IMR-90 (cell line): ENCODE measurements at regions not wholly inside any gene's neighbourhood (a gene's known extent, or its start where the extent isn't known, plus 50 kb on each side); places are given as distances from the start of the nearest gene placed in this dataset.

Experiments used
- ATAC-seq: fragments of 200-7000 bp; cut with Tn5 transposase; 2 replicates; pipeline ENCODE4 v1.9.1; 2020; ENCODE audit warnings: low read depth, mild to moderate bottlenecking, moderate library complexity
- BruUV-seq: library from RNA; stranded (reverse); fragments of 400-500 nt; replicated peaks from 2 replicates; lab custom pipeline; 2021; lab: Mats Ljungman, UMichigan
- CTCF ChIA-PET: fragments of 300-600 bp; formaldehyde crosslinking; extraction: SDS; loops from one replicate; lab custom pipeline; 2021; ENCODE audit warnings: antibody characterized with exemption; lab: Yijun Ruan, JAX
- POLR2A ChIA-PET: fragments of 300-600 bp; sonication (Branson Sonifier 250); formaldehyde crosslinking; loops from one replicate; lab custom pipeline; 2022; ENCODE audit warnings: antibody characterized with exemption; ENCODE audit not compliant: unreplicated experiment; lab: Charles Lee
- DNase-seq: peaks from one replicate; pipeline ENCODE4 v3.0.0; 2013
- H2AFZ ChIP-seq: replicated peaks from 2 replicates; pipeline ENCODE3; 2013; ENCODE audit warnings: low read length, mild to moderate bottlenecking; ENCODE audit not compliant: poor library complexity
- H2AK5ac ChIP-seq: 2 replicates; pipeline ENCODE4 v1.6.1; 2013; ENCODE audit warnings: low read depth, low read length, inconsistent platforms
- H2AK9ac ChIP-seq: replicated peaks from 2 replicates; pipeline ENCODE3; 2013; ENCODE audit warnings: mild to moderate bottlenecking, low read depth, low read length, moderate library complexity; ENCODE audit not compliant: poor library complexity
- H2BK120ac ChIP-seq: 2 replicates; pipeline ENCODE4 v1.6.1; 2013; ENCODE audit warnings: low read depth, low read length, inconsistent platforms
- H2BK15ac ChIP-seq: 3 replicates; pipeline ENCODE4 v1.6.1; 2013; ENCODE audit warnings: low read depth, low read length, inconsistent platforms
- H2BK20ac ChIP-seq: 2 replicates; pipeline ENCODE4 v1.6.1; 2013; ENCODE audit warnings: low read depth, mild to moderate bottlenecking, inconsistent platforms, low read length, moderate library complexity
- H2BK5ac ChIP-seq: 2 replicates; pipeline ENCODE4 v1.6.1; 2013; ENCODE audit warnings: mild to moderate bottlenecking, low read depth, low read length, inconsistent platforms; ENCODE audit not compliant: poor library complexity, severe bottlenecking
- H3K14ac ChIP-seq: replicated peaks from 2 replicates; pipeline ENCODE4 v1.6.1; 2013; ENCODE audit warnings: low read depth, low read length, inconsistent platforms
- H3K18ac ChIP-seq: 2 replicates; pipeline ENCODE4 v1.6.1; 2013; ENCODE audit warnings: low read depth, low read length, control low read depth
- H3K23ac ChIP-seq: 2 replicates; pipeline ENCODE4 v1.6.1; 2013; ENCODE audit warnings: low read depth, low read length, inconsistent platforms
- H3K27ac ChIP-seq: 2 replicates; pipeline ENCODE4 v1.5.1; 2013; ENCODE audit warnings: mild to moderate bottlenecking, control low read depth, low read length; ENCODE audit not compliant: insufficient read depth
- H3K27me3 ChIP-seq: 2 replicates; pipeline ENCODE4 v1.6.1; 2013; ENCODE audit warnings: low read length; ENCODE audit not compliant: control insufficient read depth, insufficient read depth
- H3K36me3 ChIP-seq: 2 replicates; pipeline ENCODE4 v1.6.1; 2013; ENCODE audit warnings: low read length, mixed read lengths; ENCODE audit not compliant: control insufficient read depth, insufficient read depth
- H3K4ac ChIP-seq: 2 replicates; pipeline ENCODE4 v1.6.1; 2013; ENCODE audit warnings: low read depth, low read length, inconsistent platforms
- H3K4me1 ChIP-seq: 2 replicates; pipeline ENCODE4 v1.6.1; 2013; ENCODE audit warnings: low read length, mixed read lengths; ENCODE audit not compliant: control insufficient read depth, insufficient read depth
- H3K4me2 ChIP-seq: 2 replicates; pipeline ENCODE4 v1.6.1; 2013; ENCODE audit warnings: low read depth, mild to moderate bottlenecking, control low read depth, low read length, moderate library complexity
- H3K4me3 ChIP-seq: 2 replicates; pipeline ENCODE4 v1.5.1; 2013; ENCODE audit warnings: low read depth, mild to moderate bottlenecking, control low read depth, low read length, moderate library complexity; ENCODE audit not compliant: insufficient read depth
- H3K56ac ChIP-seq: 2 replicates; pipeline ENCODE4 v1.6.1; 2013; ENCODE audit warnings: low read length, inconsistent platforms; ENCODE audit not compliant: insufficient read depth; ENCODE audit errors: extremely low read depth
- H3K79me1 ChIP-seq, 2 experiments: 2 replicates each; pipeline ENCODE4 v1.6.1; 2013; ENCODE audit warnings: low read length in 2 of 2, inconsistent platforms in 1 of 2, low read depth in 1 of 2
- H3K9ac ChIP-seq: 2 replicates; pipeline ENCODE4 v1.6.1; 2013; ENCODE audit warnings: low read depth, low read length, control low read depth
- H3K9me1 ChIP-seq: 2 replicates; pipeline ENCODE4 v1.6.1; 2013; ENCODE audit warnings: low read length, inconsistent platforms; ENCODE audit not compliant: insufficient read depth
- H3K9me3 ChIP-seq: 2 replicates; pipeline ENCODE4 v1.6.1; 2013; ENCODE audit warnings: low read length; ENCODE audit not compliant: control insufficient read depth, insufficient read depth
- H4K20me1 ChIP-seq: 2 replicates; pipeline ENCODE4 v1.6.1; 2013; ENCODE audit warnings: low read length, inconsistent platforms; ENCODE audit not compliant: insufficient read depth
- H4K5ac ChIP-seq: 2 replicates; pipeline ENCODE4 v1.6.1; 2013; ENCODE audit warnings: mild to moderate bottlenecking, low read depth, low read length, control low read depth
- H4K8ac ChIP-seq, 2 experiments: 2 replicates each; pipeline ENCODE4 v1.6.1; 2013; ENCODE audit warnings: low read depth in 2 of 2, low read length in 2 of 2, control low read depth in 1 of 2, inconsistent platforms in 1 of 2
- H4K91ac ChIP-seq: 2 replicates; pipeline ENCODE4 v1.6.1; 2013; ENCODE audit warnings: low read depth, low read length, inconsistent platforms; ENCODE audit not compliant: insufficient read depth
- BHLHE40 ChIP-seq: fragments of 150-350 bp; IDR thresholded peaks from 2 replicates; pipeline ENCODE4 v1.6.1; 2016; ENCODE audit warnings: mild to moderate bottlenecking, low read depth, low read length
- CEBPB ChIP-seq: IDR thresholded peaks from 2 replicates; pipeline ENCODE4 v1.6.1; 2012; ENCODE audit warnings: low read depth, low read length, improper control_type of control experiment
- CHD1 ChIP-seq: IDR thresholded peaks from 2 replicates; pipeline ENCODE4 v1.6.1; 2012; ENCODE audit warnings: low read depth, low read length, improper control_type of control experiment
- ELK1 ChIP-seq: fragments of 150-350 bp; IDR thresholded peaks from 2 replicates; pipeline ENCODE4 v1.6.1; 2016; ENCODE audit warnings: low read depth, mild to moderate bottlenecking, low read length, moderate library complexity, borderline replicate concordance
- FOS ChIP-seq: fragments of 150-350 bp; IDR thresholded peaks from 2 replicates; pipeline ENCODE4 v1.6.1; 2016; ENCODE audit warnings: low read depth, low read length
- MAFK ChIP-seq: IDR thresholded peaks from 2 replicates; pipeline ENCODE4 v1.6.1; 2012; ENCODE audit warnings: low read depth, low read length, improper control_type of control experiment
- MAZ ChIP-seq: IDR thresholded peaks from 2 replicates; pipeline ENCODE4 v1.6.1; 2012; ENCODE audit warnings: low read depth, mild to moderate bottlenecking, low read length, improper control_type of control experiment, moderate library complexity, borderline replicate concordance
- MXI1 ChIP-seq: IDR thresholded peaks from 2 replicates; pipeline ENCODE4 v1.6.1; 2012; ENCODE audit warnings: low read depth, mild to moderate bottlenecking, low read length, moderate library complexity, borderline replicate concordance
- NFE2L2 ChIP-seq: fragments of 150-350 bp; IDR thresholded peaks from 2 replicates; pipeline ENCODE4 v1.6.1; 2016; ENCODE audit warnings: low read depth, mild to moderate bottlenecking, low read length
- POLR2A ChIP-seq: IDR thresholded peaks from 2 replicates; pipeline ENCODE4 v1.6.1; 2012; ENCODE audit warnings: mild to moderate bottlenecking, low read depth, low read length
- RAD21 ChIP-seq: IDR thresholded peaks from 2 replicates; pipeline ENCODE4 v1.6.1; 2012; ENCODE audit warnings: low read length, improper control_type of control experiment
- RCOR1 ChIP-seq: IDR thresholded peaks from 2 replicates; pipeline ENCODE4 v1.6.1; 2012; ENCODE audit warnings: mild to moderate bottlenecking, low read length, improper control_type of control experiment; ENCODE audit not compliant: insufficient replicate concordance
- RFX5 ChIP-seq: IDR thresholded peaks from 2 replicates; pipeline ENCODE4 v1.8.0; 2012; ENCODE audit warnings: low read depth, mild to moderate bottlenecking, low read length, moderate library complexity
- SMC3 ChIP-seq: fragments of 150-350 bp; IDR thresholded peaks from 2 replicates; pipeline ENCODE4 v1.6.1; 2016; ENCODE audit warnings: low read depth, mild to moderate bottlenecking, antibody characterized with exemption, low read length, moderate library complexity
- USF2 ChIP-seq: fragments of 150-350 bp; IDR thresholded peaks from 2 replicates; pipeline ENCODE4 v1.6.1; 2017; ENCODE audit warnings: mild to moderate bottlenecking, antibody characterized with exemption, low read length, low read depth
- WGBS, 2 experiments: methylation state at CpG; one replicate each; pipeline versions ENCODE4 v1.1.5 to v1.1.7; 2013; ENCODE audit warnings: missing lambda C conversion rate in 2 of 2; ENCODE audit not compliant: insufficient read length in 1 of 2; ENCODE audit errors: extremely low coverage in 2 of 2; 5-methylcytosine and 5-hydroxymethylcytosine counted together
- dilution Hi-C: fragments of 300-500 bp; cut with HindIII; formaldehyde crosslinking; loops from one replicate; pipeline ENCODE4 v1.14.3; 2018; ENCODE audit warnings: low sequenced_read_pairs; ENCODE audit not compliant: unreplicated experiment
- in situ Hi-C: fragments of 300-500 bp; cut with MboI; formaldehyde crosslinking; loops from 3 replicates; pipeline ENCODE4 v1.14.3; 2019; ENCODE audit warnings: low sequenced_read_pairs, inconsistent platforms, mixed read lengths
- intact Hi-C: fragments of 100-400 bp; cut with micrococcal nuclease; formaldehyde crosslinking; loops from 2 replicates; pipeline ENCODE4 v1.10.0; 2022
- TF ChIP-seq, protein P1 (sequence below): conservative IDR thresholded peaks from 2 replicates; pipeline ENCODE4 v1.5.1; 2012; ENCODE audit warnings: mild to moderate bottlenecking, low read depth, low read length, improper control_type of control experiment

DNA sequence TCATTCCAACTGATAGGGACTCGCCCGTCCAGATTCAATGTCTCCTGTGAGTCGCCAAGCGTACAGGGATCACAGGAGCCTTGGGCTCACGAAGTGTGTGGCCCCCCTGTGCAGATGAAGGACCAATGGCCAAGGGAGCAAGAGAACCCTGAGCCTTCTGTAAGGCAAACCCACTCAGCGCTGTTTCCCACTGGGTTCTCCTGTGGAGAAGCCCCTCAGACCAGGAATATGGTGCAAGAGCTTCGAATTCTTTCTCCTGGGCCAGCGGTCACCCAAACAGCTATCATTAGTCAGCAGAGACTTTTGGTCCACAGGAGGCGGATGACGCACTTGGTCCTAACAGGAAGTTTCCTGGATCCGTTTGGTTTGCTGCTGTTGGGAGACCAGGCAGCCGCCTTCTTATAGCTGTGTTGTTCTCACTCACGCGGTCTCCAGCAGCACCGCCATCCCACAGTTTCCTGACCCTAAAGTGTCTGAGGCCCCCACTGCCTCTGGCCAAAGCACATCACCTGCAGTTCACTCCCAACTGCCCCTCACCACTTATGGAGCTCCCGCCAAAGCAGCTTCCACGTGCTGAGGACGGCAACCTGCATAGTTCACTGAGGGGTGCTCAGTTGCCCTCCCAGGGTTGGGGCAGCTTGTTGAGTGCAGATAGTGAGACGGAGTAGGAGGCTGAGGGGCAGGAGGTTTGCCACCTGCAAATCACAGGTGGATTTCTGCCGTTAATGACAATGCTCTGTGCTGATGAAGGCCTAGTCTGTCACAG is 268.6 kb downstream of the ERMARD start:
- H3K27me3 ChIP-seq = no peaks in the 10 kb centered on the region
- no peak overlapping the region for H3K27ac ChIP-seq
- no peak overlapping the region for H4K91ac ChIP-seq
- H3K23ac ChIP-seq = no peak overlapping the region
- DNase-seq (no peak), ATAC-seq (no peak)
- intact Hi-C loops (no loop called here), dilution Hi-C loops (no loop called here), in situ Hi-C loops (no loop called here)
- H2BK5ac ChIP-seq = no peak overlapping the region
- no peak overlapping the region for H3K4ac ChIP-seq
- no peaks in the 10 kb centered on the region for H4K20me1 ChIP-seq
- H2AFZ ChIP-seq = no peak overlapping the region
- H4K8ac ChIP-seq = no peak overlapping the region
- H3K4me2 ChIP-seq = no peak overlapping the region
- no peak overlapping the region for H2AK5ac ChIP-seq
- H2AK9ac ChIP-seq = no peak overlapping the region
- no peak overlapping the region for H3K18ac ChIP-seq
- no peak overlapping the region for H3K56ac ChIP-seq
- WGBS, 2 experiments = 77% methylated on average over 5 of the region's 20 CpGs; no CpG with 5 or more reads in 1 of the 2 experiments
- TF ChIP-seq MAFK (no peak), BHLHE40 (no peak), MAZ (no peak), SMC3 (no peak), NFE2L2 (no peak), CHD1 (no peak), RCOR1 (no peak), FOS (no peak), USF2 (no peak), RAD21 (no peak), RFX5 (no peak), ELK1 (no peak), MXI1 (no peak), CEBPB (no peak), POLR2A (no peak)
- TF ChIP-seq, protein P1, sequence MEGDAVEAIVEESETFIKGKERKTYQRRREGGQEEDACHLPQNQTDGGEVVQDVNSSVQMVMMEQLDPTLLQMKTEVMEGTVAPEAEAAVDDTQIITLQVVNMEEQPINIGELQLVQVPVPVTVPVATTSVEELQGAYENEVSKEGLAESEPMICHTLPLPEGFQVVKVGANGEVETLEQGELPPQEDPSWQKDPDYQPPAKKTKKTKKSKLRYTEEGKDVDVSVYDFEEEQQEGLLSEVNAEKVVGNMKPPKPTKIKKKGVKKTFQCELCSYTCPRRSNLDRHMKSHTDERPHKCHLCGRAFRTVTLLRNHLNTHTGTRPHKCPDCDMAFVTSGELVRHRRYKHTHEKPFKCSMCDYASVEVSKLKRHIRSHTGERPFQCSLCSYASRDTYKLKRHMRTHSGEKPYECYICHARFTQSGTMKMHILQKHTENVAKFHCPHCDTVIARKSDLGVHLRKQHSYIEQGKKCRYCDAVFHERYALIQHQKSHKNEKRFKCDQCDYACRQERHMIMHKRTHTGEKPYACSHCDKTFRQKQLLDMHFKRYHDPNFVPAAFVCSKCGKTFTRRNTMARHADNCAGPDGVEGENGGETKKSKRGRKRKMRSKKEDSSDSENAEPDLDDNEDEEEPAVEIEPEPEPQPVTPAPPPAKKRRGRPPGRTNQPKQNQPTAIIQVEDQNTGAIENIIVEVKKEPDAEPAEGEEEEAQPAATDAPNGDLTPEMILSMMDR = no peak
- H3K9ac ChIP-seq = no peak overlapping the region
- no peaks in the 10 kb centered on the region for H3K4me1 ChIP-seq
- no peaks in the 10 kb centered on the region for H3K36me3 ChIP-seq
- H3K9me3 ChIP-seq = peaks cover 44% of the 10 kb centered on the region
- H3K9me1 ChIP-seq = no peaks in the 10 kb centered on the region
- no peak overlapping the region for H3K4me3 ChIP-seq
- no TSS peak for BruUV-seq
- ChIA-PET CTCF (no interaction called here), POLR2A (no interaction called here)
- no peak overlapping the region for H2BK15ac ChIP-seq
- H3K14ac ChIP-seq = no peak overlapping the region
- no peaks in the 10 kb centered on the region for H3K79me1 ChIP-seq
- H4K5ac ChIP-seq = no peak overlapping the region
- no peak overlapping the region for H2BK20ac ChIP-seq
- H2BK120ac ChIP-seq = no peak overlapping the region
